COLO668 (cell line): ENCODE measurements at regions not wholly inside any gene's neighbourhood (a gene's known extent, or its start where the extent isn't known, plus 50 kb on each side); places are given as distances from the start of the nearest gene placed in this dataset.
"Not testable (repeated sequence)": the region's sequence is repeated elsewhere in the genome, so short reads cannot be mapped to it uniquely, and the experiment has no call there.

Experiments
- DNase-seq: peaks from one replicate; lab custom pipeline; 2025; ENCODE audit not compliant: unreplicated experiment; lab: John Stamatoyannopoulos, UW

DNA sequence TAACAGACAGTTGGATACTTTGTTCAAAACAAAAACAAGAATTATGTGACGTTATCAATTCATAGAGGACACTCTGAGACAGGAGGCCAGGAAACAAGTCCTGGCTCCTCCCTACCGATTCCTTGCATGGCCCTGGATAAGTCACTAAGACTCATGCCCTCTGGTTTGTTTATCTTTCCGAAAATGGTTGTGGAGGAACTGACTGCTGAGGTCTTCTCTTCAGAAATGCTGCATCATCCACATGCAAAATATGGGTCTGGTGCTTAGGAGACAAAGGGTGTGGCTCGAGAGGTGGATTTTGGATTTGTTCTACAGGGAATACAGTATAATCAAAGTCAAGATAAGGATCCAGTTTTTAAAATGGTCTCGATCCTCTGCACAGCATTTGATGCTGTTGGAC is 130.9 kb downstream of the RELL1 start:
- DNase-seq: no peak

DNA sequence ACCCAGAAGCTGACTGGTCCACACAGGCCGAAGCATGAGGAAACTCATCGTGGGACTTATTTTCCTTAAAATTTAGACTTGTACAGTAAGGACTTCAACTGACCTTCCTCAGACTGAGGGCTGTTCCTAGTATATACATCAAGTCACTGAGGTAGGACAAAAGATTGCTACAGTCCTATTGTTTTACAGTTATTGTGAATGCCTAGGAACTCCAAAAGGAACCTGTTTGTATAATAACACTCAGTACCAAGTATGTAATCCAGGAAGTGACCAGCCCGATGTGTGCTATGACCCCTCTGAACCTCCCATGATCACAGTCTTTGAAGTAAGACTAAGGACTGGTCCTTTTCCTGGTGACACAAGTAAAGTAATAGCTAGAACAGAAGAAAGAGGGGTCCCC is 136.3 kb downstream of the RELL1 start:
- not testable (repeated sequence) for DNase-seq

DNA sequence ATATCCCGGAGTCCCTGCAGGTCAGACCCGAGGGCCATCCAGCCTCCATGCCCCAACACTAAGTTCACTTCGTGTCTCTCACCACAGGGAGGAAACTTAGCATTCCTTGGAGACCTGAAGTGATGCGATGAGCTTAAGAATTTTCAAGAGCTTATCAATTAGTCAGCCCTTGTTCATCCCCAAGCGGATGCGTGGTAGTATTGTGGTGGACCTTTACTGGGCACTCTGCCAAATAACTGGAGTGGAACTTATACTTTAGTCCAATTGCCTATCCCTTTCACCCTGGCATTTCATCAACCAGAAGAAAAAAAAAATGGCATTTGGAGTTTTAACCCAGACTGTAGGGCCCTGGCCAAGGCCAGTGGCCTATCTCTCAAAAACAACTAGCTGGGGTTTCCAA is 137.1 kb downstream of the RELL1 start:
- DNase-seq: peak; percentile 29

DNA sequence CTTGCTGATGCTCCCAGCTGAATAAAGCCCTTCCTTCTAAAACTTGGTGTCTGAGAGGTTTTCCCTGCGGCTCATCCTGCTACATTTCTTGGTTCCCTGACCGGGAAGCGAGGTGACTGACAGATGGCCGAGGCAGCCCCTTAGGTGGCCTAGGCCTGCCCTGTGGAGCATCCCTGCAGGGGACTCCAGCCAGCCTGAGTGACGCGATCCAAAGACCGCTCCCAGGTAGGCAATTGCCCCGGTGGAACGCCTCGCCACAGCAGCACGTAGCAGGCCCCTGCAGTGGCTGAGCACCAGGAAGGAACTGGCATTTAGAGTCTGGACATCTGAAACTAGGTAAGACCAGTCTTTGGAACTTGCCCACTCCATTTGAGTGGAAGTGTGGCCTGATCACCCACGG is 139.6 kb downstream of the RELL1 start:
- no peak for DNase-seq

DNA sequence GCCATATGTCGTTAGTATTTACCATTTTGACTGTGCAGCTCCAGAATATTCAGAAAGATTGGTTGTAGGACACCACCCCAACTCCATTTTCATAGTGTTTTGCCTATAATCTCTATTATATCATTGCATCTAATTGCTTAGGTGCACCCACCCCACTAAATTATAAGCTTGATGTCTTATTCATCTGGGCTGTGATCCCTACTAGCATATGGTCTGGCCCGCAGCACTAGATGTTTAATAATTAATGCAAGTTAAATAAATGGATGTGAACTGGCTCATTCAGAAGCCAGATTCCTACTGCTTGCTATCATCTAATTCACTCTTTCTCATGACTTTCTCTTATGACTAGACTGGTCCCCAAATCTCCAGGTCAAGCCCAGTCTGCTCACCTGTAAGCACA is 143.5 kb downstream of the RELL1 start:
- DNase-seq: no peak

DNA sequence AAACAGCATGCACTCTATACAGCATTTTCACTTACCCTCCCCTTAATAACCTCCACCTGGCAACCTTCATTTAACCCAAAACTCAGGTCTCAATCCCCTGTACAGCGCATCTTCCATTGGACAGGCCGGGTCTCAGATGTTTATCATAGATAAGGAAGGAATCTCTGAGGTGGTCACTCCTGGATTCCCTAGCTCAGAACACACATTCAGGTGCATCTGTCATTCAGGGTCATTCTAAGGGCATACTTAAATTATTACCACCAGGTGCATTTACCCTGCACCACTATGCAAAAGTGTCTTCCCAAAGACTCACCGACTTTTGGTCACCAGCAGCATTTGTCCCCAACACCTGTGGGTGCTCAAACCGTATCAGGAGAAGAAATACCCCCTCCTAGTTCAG is 144.2 kb downstream of the RELL1 start:
- DNase-seq: no peak

DNA sequence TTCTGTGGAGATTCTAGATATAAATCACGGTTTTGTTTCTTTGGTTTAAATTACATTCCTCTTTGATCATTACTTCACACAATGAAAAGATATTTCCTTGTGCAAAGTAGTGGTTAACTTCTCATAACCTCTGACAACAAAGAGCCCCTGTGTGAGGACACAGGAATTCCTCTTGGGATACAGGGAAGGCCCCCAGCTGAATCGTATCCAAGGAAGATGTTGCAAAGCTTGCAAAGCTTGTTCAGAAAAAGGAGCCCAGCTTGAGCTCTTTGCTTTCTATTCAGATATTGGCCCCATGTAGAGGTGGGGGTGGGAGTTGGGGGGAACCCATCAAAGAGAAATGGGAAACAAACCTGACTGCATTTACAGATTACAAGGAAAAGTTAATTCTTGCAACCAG is 145.7 kb downstream of the RELL1 start:
- no peak for DNase-seq

DNA sequence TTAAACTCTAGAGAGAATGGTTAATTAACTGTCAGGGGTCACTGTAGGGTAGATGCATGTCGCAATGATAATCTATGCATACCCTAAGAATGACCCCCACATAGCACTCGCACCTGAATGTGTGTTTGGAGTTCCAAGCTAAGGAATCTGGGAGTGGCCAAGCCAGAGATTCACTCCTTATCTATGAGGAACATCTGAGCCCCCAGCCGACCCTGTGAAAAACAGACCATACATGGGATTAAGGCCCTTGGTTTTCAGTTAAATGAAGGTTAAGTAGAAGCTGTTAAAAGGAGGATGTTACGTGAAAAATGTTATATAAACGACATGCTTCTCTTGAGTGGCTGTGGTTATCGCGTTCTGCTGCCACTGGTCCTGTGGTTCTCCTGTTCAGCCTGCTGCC is 147.2 kb downstream of the RELL1 start:
- DNase-seq: no peak

DNA sequence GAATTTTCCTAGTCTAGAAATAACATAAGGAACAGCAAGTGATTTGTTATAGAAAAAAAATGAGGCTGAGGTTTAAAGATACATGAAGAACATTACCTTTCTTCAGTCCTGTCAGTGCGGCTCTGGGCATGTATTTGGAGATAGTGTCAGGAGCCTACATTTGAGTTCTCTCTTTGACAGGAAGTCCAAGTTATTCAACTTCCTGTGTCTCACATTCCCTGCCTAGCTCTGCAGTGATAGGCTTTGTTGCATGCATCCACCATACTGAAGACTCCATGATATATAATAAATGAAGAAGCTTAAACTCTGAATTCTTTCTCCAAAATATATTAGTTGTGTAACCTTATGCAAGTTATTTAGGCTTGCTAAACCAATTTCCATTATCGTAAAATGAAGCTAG is 148.7 kb downstream of the RELL1 start:
- DNase-seq: no peak

DNA sequence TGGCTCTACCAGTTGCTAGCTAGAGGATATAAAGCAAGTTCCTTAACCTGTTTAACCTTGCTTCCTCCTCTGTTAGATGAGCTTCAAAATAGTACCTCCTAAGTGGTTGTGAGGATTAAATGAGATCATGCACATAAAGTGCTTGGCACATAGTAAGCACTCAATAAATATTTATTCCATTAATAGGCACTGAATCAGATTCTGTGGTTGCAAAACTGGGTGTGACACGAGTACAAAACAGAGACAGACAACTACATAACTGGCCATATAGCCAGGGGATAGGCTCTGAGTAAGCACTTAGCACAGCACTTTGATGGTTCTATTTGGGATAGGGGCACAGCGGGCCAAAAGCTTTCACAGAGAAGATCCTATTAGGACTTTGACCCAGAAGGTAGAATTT is 150.3 kb downstream of the RELL1 start:
- DNase-seq: no peak

DNA sequence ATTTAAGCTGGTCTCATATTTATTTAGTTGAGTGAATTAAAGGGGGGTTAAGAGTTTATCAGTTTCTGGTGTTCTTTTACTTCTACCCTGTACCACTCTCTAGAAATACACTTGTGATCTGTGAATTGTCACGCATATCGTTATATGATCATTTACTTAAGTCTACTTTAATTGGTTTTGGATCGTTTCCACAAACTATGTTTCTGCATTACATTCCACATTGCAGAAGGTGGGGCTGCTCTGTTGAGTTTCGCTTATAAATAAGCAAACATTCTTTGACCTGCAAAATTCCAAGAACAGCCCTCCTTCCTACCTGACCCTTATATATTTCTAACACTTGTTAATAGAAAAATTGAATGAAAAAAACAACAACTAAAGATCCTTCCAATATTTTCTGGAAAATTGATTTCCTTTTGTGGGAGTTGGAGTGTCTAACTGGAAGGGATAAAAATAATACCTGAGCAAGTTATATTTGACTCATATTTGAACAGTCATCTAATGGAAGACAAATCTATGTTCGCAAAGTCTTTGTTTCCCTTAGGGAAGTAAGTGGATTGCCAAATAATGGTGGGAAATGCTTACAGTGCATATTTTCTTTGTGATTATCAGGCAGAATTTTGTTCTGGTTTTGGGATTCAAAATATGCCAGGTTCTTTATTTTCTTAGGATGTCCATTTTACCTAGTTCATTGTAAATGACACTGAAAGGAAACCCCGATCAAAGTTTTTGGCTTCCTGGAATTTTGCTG is 152.7 kb downstream of the RELL1 start:
- DNase-seq: no peak

DNA sequence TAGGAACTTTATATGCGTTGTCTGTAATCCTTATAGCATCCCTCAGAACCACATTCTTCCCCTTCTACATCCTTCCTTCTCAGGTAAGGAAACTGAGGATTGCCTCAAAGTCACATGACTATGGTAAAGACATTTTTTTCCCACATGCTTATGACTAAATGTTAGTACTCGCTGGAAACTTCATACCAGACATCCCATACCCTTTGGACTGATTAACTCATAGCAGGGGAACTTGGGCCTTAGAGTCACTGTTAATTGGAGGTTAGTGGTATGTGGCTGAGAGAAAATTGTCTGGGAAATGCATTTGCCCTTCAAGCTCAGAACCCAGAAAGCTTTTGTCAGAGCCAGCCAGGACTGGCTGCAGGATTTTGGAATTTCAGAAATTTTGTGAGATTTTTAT is 155.0 kb downstream of the RELL1 start:
- no peak for DNase-seq

DNA sequence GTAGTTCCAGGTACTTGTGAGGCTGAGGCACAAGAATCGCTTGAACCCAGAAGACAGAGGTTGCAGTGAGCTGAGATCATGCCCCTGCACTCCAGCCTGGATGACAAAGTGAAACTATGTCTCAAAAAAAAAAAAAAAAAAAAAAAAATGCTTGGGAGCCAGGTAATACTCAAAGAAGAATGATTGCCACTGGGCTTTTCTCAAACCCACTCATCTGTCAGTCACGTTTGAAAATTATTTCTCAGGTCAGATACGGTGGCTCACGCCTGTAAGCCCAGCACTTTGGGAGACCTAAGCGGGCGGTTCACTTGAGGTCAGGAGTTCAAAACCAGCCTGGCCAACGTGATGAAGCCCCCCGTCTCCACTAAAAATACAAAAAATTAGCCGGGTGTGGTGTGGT is 155.7 kb downstream of the RELL1 start:
- no peak for DNase-seq

DNA sequence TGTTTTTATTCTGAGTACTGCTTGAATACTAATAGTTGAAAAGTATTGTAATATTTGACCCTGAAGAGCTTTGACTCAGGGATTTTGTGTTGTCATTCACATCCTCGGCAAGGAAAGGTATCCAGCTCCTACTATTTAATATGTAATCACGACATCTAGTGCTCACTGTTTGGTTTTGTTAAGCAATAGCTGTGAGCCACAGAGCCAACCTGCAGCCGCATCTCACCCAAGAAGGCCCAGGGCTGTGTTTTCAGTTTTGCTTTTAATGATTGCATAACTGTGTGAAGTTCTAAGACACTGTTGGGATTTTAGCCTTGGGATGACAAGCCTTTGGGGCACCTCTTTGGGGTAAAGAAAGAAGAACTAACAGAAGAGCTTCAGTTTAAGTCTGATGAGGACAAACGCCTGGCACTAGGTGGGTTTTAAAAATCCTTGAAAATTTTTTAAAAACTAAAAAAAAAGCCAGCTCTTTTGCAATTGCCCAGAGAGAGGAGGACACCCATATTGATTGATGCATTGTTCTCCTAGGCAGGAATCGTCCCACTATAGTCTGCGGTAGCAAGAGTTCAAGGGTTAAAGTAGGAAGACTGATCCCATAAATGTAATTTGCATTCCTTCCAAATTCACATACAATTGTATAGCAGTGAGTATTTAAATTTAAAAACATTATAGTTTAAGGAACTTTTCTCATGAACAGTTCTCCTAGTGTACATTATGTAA is 157.8 kb downstream of the RELL1 start:
- DNase-seq: no peak

DNA sequence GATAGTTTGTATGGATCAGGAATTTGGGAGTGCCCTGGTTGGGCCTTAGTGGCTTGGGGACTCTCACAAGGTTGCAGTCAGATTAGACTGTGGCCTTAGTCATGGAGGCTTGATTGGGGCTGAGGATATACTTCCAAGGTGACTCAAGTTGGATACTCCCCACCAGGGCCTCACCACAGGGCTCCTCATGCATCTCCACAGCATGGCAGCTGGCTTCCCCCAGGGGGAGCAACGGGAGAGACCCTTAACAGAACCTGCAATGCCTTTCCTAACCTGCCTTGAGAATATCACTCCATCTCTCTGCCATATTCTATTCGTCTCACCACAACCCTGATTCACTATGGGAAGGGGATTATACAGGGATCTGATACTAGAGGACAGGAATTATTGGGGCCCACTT is 161.9 kb downstream of the RELL1 start:
- DNase-seq: no peak

DNA sequence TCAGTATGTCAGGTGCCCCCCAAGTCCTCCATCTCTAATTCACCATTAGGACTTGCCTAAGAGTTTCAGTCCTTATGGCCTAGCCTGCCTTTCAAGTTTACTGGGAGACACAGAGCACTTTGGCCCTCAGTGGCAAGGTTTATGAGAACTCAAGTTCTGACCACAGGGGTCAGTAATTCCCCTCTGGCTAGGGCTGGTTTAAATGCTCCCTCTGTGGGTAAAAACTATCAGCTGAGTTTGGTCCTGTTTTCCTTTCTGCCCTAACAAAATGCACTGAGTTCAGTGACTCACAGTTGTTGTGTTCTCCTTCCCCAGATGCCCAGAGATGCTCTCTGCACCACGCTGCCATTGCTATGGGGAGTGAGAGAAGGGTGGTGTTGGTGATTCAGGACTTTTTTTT is 163.2 kb downstream of the RELL1 start:
- no peak for DNase-seq

DNA sequence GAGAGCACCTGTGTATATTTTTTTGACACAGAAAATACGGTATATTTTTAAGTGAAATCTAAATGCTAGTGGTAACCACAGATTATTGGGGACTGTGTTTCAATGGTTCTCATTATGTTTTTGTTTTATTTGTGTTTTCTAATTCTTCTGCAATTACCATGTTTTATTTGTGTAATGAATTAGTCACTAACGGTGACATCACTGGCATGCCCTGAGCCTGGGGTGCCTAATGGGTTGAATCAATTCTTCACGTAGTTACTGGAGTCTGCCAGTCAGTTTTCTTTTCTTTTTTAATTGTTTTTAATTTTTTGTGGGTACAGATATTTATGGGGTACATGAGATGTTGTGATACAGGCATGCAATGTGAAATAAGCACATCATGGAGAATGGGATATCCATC is 168.8 kb downstream of the RELL1 start:
- DNase-seq: no peak

DNA sequence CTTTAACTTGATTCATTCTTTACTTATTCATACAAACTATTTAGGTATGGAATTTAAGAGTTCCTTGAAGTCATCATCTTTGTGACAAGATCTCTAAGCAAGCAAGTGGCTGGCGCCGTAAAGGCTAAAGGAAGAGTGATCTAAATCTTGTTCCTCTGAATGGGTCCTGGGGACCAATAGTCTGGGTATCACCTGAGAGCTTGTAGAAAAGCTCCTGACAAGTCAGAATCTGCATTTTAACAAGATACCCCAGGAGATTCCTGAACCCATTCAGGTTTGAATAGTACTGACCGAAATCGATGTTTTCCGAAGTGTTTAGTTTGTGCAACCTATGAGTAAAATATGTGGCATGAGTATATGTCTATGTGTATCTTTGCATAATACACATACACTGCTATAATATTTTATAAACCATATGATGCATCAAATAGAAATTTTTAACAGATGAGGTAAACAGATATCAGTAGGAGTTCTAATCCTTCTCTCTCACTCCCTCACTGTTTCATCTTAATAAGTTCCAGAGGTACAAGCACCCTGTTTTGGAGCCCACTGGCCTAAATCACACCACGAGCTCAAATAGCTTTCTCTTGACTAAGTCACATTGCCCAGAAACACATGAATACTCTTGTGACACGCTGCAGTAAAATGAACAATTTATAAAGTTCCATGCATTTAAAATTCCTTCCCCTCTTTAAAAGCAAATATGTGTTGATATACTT is 170.0 kb downstream of the RELL1 start:
- no peak for DNase-seq

DNA sequence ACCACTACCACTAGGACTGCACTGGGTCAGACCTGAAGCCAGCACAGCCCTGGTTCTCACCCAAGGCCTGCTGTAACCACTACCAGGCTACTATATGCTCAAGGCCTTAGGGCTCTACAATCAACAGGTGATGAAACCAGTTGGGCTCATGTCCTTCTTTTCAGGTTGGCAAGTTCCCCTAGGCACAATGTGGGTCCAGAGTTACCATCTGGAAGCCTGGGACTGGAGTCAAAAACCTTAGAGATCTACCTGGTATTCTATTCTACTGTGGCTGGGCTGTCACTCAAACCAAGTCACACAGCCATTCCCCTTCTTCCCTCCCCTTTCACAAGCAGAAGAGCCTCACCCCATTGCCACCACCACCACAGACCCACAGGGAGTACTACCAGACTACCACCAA is 175.6 kb downstream of the RELL1 start:
- DNase-seq: no peak

DNA sequence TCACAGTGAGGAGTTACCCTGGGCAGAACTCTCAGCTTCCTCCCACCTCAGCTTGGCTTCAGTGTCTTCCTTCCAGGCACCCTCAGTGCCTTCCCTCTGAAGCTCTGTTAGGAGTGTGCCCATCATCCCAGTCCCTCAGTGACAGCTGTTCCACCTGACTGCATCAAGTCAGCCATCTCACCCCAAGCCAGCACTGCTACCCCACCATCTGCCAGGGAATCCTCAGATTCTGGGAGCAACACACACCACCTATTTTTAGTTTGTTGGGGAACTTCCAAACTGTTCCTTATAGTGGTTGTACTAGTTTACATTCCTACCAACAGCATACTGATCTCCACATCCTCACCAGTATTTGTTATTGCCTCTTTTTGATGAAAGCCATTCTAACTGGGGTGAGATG is 182.9 kb downstream of the RELL1 start:
- DNase-seq: no peak

DNA sequence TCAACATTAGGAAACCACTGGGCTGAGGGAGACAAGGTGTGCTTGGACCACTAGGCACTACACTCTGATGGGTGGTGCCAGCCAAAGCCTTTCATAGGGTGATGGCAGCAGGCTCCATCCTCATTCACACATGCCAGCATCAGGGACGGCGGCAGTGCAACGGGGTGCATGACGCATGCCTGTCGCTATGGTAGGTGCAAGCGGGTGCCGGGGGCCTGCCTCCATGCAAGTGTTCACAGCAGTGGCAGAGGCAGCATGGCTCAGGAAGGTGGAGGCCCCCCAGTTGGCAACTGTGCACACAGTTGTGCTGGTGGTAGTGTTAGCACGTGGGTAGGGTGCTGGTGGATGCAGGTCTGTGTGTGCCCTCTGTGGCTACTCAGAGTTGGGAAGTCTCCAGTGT is 184.1 kb downstream of the RELL1 start:
- no peak for DNase-seq
